VCaP (cell line): ENCODE measurements at regions not wholly inside any gene's neighbourhood (a gene's known extent, or its start where the extent isn't known, plus 50 kb on each side); places are given as distances from the start of the nearest gene placed in this dataset.

Experiments used
- H3K27ac ChIP-seq: fragments of 450-650 bp; 2 replicates; pipeline ENCODE4 v1.5.1; 2017
- CTCF ChIP-seq: fragments of 450-650 bp; conservative IDR thresholded peaks from 2 replicates; pipeline ENCODE4 v1.5.1; 2017; ENCODE audit warnings: mild to moderate bottlenecking, moderate library complexity

- no peak for TF ChIP-seq CTCF
- no peak overlapping the region for H3K27ac ChIP-seq
Measured at GRCh38 chr2:162929571-162929970, 91.0 kb upstream of the KCNH7 start.

GRCh38 chr2:162928356-162928755 lies 89.8 kb upstream of the KCNH7 start:
- H3K27ac ChIP-seq: no peak overlapping the region
- no peak for TF ChIP-seq CTCF

- TF ChIP-seq CTCF: no peak
- H3K27ac ChIP-seq: no peak overlapping the region
Measured at GRCh38 chr2:162926907-162927306, 88.3 kb upstream of the KCNH7 start.

DNA sequence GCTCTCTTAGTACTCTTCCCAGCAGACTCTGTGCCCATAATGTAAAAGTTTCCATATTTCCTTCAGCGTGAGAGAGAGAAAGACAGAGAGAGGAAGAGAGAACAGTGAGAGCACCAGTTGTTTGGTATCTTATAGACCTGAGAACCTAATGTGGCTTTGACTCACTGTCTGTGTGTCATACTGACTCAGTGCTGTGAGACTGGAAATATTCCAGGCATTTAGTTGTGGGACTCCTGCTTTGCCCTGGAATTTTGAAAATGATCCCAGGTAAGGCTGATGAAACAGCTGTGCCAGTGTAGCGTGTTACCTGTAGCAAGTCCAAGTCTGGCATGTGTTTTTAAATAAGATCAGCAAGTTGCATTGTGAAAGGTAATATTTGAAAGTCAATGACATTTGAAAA lies 87.9 kb upstream of the KCNH7 start:
- no peak overlapping the region for H3K27ac ChIP-seq
- TF ChIP-seq CTCF: no peak

GRCh38 chr2:162925595-162925994 lies 87.0 kb upstream of the KCNH7 start:
- no peak for TF ChIP-seq CTCF
- no peak overlapping the region for H3K27ac ChIP-seq

DNA sequence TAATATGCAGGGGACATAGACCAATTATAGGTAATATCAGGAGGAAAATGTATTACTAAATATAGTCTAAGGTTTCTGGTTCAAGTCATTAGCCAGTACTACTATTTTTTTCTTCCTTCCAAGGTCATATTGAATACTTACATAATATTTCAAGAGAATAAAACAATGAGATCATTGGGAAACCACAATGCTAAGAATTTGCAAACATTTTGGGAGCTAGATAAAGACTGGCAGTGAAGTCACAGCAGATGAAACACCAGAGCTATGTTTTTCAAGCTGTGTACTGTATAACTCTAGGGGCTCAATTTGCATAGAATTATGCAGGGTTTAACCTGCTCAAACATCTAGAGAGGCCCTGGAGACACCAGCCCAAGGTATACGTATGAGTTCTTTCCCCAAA lies 80.5 kb upstream of the KCNH7 start:
- no peak overlapping the region for H3K27ac ChIP-seq
- TF ChIP-seq CTCF: no peak

GRCh38 chr2:162917626-162918025 lies 79.1 kb upstream of the KCNH7 start:
- no peak for TF ChIP-seq CTCF
- no peak overlapping the region for H3K27ac ChIP-seq
